RWPE1 (cell line): ENCODE measurements at regions not wholly inside any gene's neighbourhood (a gene's known extent, or its start where the extent isn't known, plus 50 kb on each side); places are given as distances from the start of the nearest gene placed in this dataset.

Experiments used
- CTCF ChIA-PET: fragments of 350-600 bp; sonication (Branson Sonifier 250); formaldehyde crosslinking; extraction: SDS; loops from one replicate; lab custom pipeline; 2021; lab: Yijun Ruan, JAX
- POLR2A ChIA-PET: fragments of 400-600 bp; formaldehyde crosslinking; extraction: SDS; loops from one replicate; lab custom pipeline; 2020; ENCODE audit warnings: antibody characterized with exemption; ENCODE audit not compliant: low non-redundant PET; lab: Yijun Ruan, JAX
- DNase-seq: peaks from one replicate; pipeline ENCODE4 v3.0.0; 2012; ENCODE audit warnings: low spot score
- H3K27ac ChIP-seq: fragments of 450-650 bp; 2 replicates; pipeline ENCODE4 v1.5.1; 2017
- CTCF ChIP-seq: fragments of 450-650 bp; conservative IDR thresholded peaks from 2 replicates; pipeline ENCODE4 v1.5.1; 2017; ENCODE audit warnings: low read depth, mild to moderate bottlenecking

GRCh38 chr14:84071061-84071460, 1458.9 kb upstream of the FLRT2 start:
- DNase-seq, result no peak
- ChIA-PET CTCF (no interaction called here), POLR2A (no interaction called here)
- no peak for TF ChIP-seq CTCF
- H3K27ac ChIP-seq, result no peak overlapping the region

- TF ChIP-seq CTCF, result no peak
- CTCF ChIA-PET, result interaction anchor here (0.6 kb wide), 1 partner anchor 26 kb away, joined by 4 read pairs; no protein-coding TSS in a partner anchor
- no peak for DNase-seq
- no peak overlapping the region for H3K27ac ChIP-seq
- POLR2A ChIA-PET, result no interaction called here
These were observed 1455.3 kb upstream of the FLRT2 start for GRCh38 chr14:84074626-84075025.

GRCh38 chr14:84080944-84081343, 1449.0 kb upstream of the FLRT2 start:
- ChIA-PET CTCF (interaction anchor here (0.7 kb wide), 1 partner anchor 434 kb away, joined by 3 read pairs; no protein-coding TSS in a partner anchor), POLR2A (no interaction called here)
- TF ChIP-seq CTCF, result no peak

GRCh38 chr14:84084056-84084630, 1445.8 kb upstream of the FLRT2 start:
- ChIA-PET CTCF (no interaction called here), POLR2A (no interaction called here)
- DNase-seq, result no peak
- no peak for TF ChIP-seq CTCF
- no peak overlapping the region for H3K27ac ChIP-seq

More at GRCh38 chr14:84080944-84081343, 1449.0 kb upstream of the FLRT2 start:
- H3K27ac ChIP-seq, result no peak overlapping the region
- DNase-seq, result no peak

- DNase-seq, result no peak
- TF ChIP-seq CTCF, result no peak
- no peak overlapping the region for H3K27ac ChIP-seq
- ChIA-PET POLR2A (no interaction called here), CTCF (interaction anchor here (0.5 kb wide), 1 partner anchor 274 kb away, joined by 3 read pairs; no protein-coding TSS in a partner anchor)
These were observed 1444.5 kb upstream of the FLRT2 start for GRCh38 chr14:84085493-84085892.

GRCh38 chr14:84086714-84087113, 1443.2 kb upstream of the FLRT2 start:
- no peak overlapping the region for H3K27ac ChIP-seq
- POLR2A ChIA-PET, result no interaction called here
- no peak for DNase-seq
- CTCF ChIA-PET, result no interaction called here
- no peak for TF ChIP-seq CTCF
